A673 (cell line): ENCODE measurements at regions not wholly inside any gene's neighbourhood (a gene's known extent, or its start where the extent isn't known, plus 50 kb on each side); places are given as distances from the start of the nearest gene placed in this dataset.
A peak's percentile ranks its signal among the peaks of the same experiment; 100 is the strongest.

Experiments used
- BruUV-seq: library from RNA; stranded (reverse); fragments of 400-500 nt; replicated peaks from 2 replicates; lab custom pipeline; 2021; lab: Mats Ljungman, UMichigan
- CTCF ChIA-PET: fragments of 300-600 bp; sonication (Branson Sonifier 250); formaldehyde crosslinking; loops from one replicate; lab custom pipeline; 2022; ENCODE audit warnings: antibody characterized with exemption; lab: Charles Lee
- POLR2A ChIA-PET: fragments of 300-600 bp; sonication (Branson Sonifier 250); formaldehyde crosslinking; loops from one replicate; lab custom pipeline; 2022; ENCODE audit warnings: antibody characterized with exemption; ENCODE audit not compliant: low non-redundant PET; lab: Charles Lee
- DNase-seq: peaks from one replicate; pipeline ENCODE4 v3.0.0-alpha.2; 2015; ENCODE audit warnings: low spot score
- H3K27ac ChIP-seq: fragments of 200-600 bp; sonication (generic); 2 replicates; pipeline ENCODE4 v1.5.1; 2016; ENCODE audit warnings: mixed run types, low read depth, mild to moderate bottlenecking, mixed read lengths, antibody characterized with exemption, low read length; ENCODE audit not compliant: poor library complexity, severe bottlenecking
- H3K27me3 ChIP-seq: fragments of 200-600 bp; sonication (generic); replicated peaks from 2 replicates; pipeline ENCODE4 v1.6.1; 2017; ENCODE audit warnings: mixed run types, low read depth, mild to moderate bottlenecking, mixed read lengths, antibody characterized with exemption, low read length; ENCODE audit not compliant: insufficient read depth, poor library complexity
- H3K36me3 ChIP-seq: fragments of 200-600 bp; sonication (generic); 2 replicates; pipeline ENCODE4 v1.6.1; 2016; ENCODE audit warnings: mixed run types, mild to moderate bottlenecking, mixed read lengths, antibody characterized with exemption, low read length; ENCODE audit not compliant: insufficient read depth, poor library complexity, severe bottlenecking
- H3K4me1 ChIP-seq: fragments of 200-600 bp; sonication (generic); 2 replicates; pipeline ENCODE4 v1.6.1; 2017; ENCODE audit warnings: mixed run types, mild to moderate bottlenecking, mixed read lengths, antibody characterized with exemption, low read length; ENCODE audit not compliant: insufficient read depth, poor library complexity, severe bottlenecking
- H3K4me3 ChIP-seq: fragments of 200-600 bp; sonication (generic); 2 replicates; pipeline ENCODE4 v1.5.1; 2016; ENCODE audit warnings: low read depth, mixed run types, mild to moderate bottlenecking, mixed read lengths, low read length; ENCODE audit not compliant: poor library complexity, severe bottlenecking
- H3K9me3 ChIP-seq: fragments of 200-600 bp; sonication (generic); 2 replicates; pipeline ENCODE4 v1.6.1; 2016; ENCODE audit warnings: mixed run types, low read depth, mild to moderate bottlenecking, mixed read lengths, antibody characterized with exemption, low read length; ENCODE audit not compliant: poor library complexity, severe bottlenecking
- CTCF ChIP-seq: fragments of 300-800, 200-600 bp; sonication (generic); conservative IDR thresholded peaks from 2 replicates; pipeline ENCODE4 v1.5.1; 2017; ENCODE audit warnings: low read depth, mild to moderate bottlenecking, antibody characterized with exemption, low read length, moderate library complexity, mixed read lengths
- EZH2 ChIP-seq: fragments of 200-600 bp; sonication (generic); IDR thresholded peaks from 2 replicates; pipeline ENCODE4 v1.6.1; 2017; ENCODE audit warnings: borderline replicate concordance, low read depth, mild to moderate bottlenecking, mixed read lengths, antibody characterized with exemption, low read length; ENCODE audit not compliant: poor library complexity, severe bottlenecking
- intact Hi-C: fragments of 100-400 bp; cut with micrococcal nuclease; formaldehyde crosslinking; loops from one replicate; pipeline ENCODE4 v1.10.0; 2022; ENCODE audit not compliant: unreplicated experiment

- no peak overlapping the region for H3K4me3 ChIP-seq
- H3K27me3 ChIP-seq: peaks cover 60% of the 10 kb centered on the region
- intact Hi-C loops: no loop called here
- DNase-seq: peak; percentile 5
- H3K9me3 ChIP-seq: no peaks in the 10 kb centered on the region
- no peaks in the 10 kb centered on the region for H3K4me1 ChIP-seq
- CTCF ChIA-PET: no interaction called here
- no TSS peak for BruUV-seq
- H3K36me3 ChIP-seq: no peaks in the 10 kb centered on the region
- no peak for TF ChIP-seq CTCF
- TF ChIP-seq EZH2: no peak
- POLR2A ChIA-PET: no interaction called here
- H3K27ac ChIP-seq: no peak overlapping the region
These were observed 241.5 kb upstream of the SP8 start for GRCh38 chr7:21028186-21028585.

- DNase-seq: no peak
- intact Hi-C loops: no loop called here
- Histone ChIP-seq H3K4me3 (no peak overlapping the region), H3K27ac (no peak overlapping the region), H3K27me3 (peaks cover 60% of the 10 kb centered on the region), H3K9me3 (no peaks in the 10 kb centered on the region), H3K4me1 (no peaks in the 10 kb centered on the region), H3K36me3 (no peaks in the 10 kb centered on the region)
- CTCF ChIA-PET: no interaction called here
- TF ChIP-seq CTCF (no peak), EZH2 (no peak)
- no TSS peak for BruUV-seq
- POLR2A ChIA-PET: no interaction called here
These were observed 241.9 kb upstream of the SP8 start for GRCh38 chr7:21028599-21028998.

DNA sequence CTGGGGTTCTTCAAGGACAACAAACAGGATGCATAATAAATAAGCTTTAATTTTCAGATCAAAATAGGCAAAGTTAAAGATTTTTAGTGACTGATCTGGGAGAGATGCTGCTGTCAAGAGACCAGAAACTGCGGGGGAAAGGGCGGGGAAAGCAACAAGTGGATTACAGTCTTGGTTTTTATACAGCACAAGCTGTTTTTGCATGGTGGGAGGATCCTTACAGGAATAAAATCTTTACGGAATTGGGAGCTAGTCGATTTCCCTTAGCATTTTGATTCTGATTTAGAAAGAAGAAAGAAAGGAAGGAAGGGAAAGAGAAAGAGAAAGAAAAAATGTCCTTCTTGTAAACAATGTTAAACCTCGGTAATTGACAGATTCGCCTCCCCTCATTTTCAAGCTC, 242.3 kb upstream of the SP8 start:
- intact Hi-C loops: no loop called here

More for the DNA sequence above, 242.3 kb upstream of the SP8 start:
- TF ChIP-seq EZH2 (no peak), CTCF (no peak)
- ChIA-PET POLR2A (no interaction called here), CTCF (no interaction called here)
- no peak overlapping the region for H3K4me3 ChIP-seq
- no peaks in the 10 kb centered on the region for H3K36me3 ChIP-seq
- H3K27ac ChIP-seq: no peak overlapping the region
- BruUV-seq: no TSS peak
- H3K27me3 ChIP-seq: peaks cover 60% of the 10 kb centered on the region
- DNase-seq: no peak
- H3K4me1 ChIP-seq: no peaks in the 10 kb centered on the region
- no peaks in the 10 kb centered on the region for H3K9me3 ChIP-seq
